ENCODE measurements at regions not wholly inside any gene's neighbourhood (a gene's known extent, or its start where the extent isn't known, plus 50 kb on each side); places are given as distances from the start of the nearest gene placed in this dataset.

DNA sequence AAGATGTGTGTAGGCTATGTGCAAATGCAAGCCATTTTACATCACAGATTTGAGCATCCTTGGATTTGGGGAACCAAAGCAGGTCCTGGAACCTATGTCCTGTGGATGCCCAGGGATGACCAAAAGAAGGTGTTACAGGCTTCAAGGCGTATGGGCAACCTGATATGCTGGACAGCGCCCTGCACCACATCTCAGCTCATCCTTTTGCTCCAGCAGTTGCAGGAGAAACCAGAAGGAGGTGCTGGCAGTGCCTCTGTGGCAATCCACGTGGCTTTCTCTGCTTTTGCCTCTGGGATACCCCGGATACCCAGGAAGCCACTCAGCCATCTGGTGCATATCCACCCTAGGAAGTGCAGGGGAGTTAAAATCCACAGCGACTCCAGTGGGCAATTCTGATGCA lies 110.3 kb upstream of the VSTM2B start:
- peaks cover 2% of the 10 kb centered on the region for H3K36me3 Mint-ChIP-seq (ENCODE audit: insufficient read depth)
- DNase-seq (ENCODE audit: low spot score in 2 of 2) (no peak), ATAC-seq (replicated peaks; ENCODE audit: extremely low read depth, poor library complexity, severe bottlenecking) (no peak)
- no peaks in the 10 kb centered on the region for H3K9me3 Mint-ChIP-seq
- H3K4me1 Mint-ChIP-seq: no peaks in the 10 kb centered on the region
- no peak overlapping the region for H3K4me3 Mint-ChIP-seq
- no peak overlapping the region for H3K27ac Mint-ChIP-seq (ENCODE audit: low read depth)
- peaks cover 21% of the 10 kb centered on the region for H3K27me3 Mint-ChIP-seq

DNA sequence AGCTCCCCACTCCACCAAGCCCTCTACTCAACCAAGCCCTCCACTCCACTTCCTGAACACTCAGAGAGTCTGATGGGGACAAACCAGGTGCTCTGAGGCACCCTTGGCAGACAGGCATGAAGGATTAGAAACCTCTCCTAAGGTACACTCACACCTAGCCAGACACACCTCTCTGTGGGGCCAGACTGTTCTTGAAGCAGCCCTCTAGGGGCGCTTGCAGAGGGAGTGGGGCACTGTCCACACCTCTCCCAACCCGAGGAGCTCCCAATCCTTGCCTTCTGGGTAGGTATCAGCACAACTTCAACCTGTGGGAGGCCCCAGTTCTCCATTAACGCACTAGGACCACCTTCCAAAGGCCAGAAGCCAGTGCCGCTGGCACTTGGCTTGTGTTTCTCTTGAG lies 108.7 kb upstream of the VSTM2B start:
- no peak overlapping the region for H3K4me3 Mint-ChIP-seq
- ATAC-seq (replicated peaks; ENCODE audit: extremely low read depth, poor library complexity, severe bottlenecking) (no peak), DNase-seq (ENCODE audit: low spot score in 2 of 2) (no peak)
- H3K27ac Mint-ChIP-seq (ENCODE audit: low read depth): no peak overlapping the region
- peaks cover 12% of the 10 kb centered on the region for H3K27me3 Mint-ChIP-seq
- no peaks in the 10 kb centered on the region for H3K9me3 Mint-ChIP-seq
- peaks cover 2% of the 10 kb centered on the region for H3K36me3 Mint-ChIP-seq (ENCODE audit: insufficient read depth)
- H3K4me1 Mint-ChIP-seq: no peaks in the 10 kb centered on the region

DNA sequence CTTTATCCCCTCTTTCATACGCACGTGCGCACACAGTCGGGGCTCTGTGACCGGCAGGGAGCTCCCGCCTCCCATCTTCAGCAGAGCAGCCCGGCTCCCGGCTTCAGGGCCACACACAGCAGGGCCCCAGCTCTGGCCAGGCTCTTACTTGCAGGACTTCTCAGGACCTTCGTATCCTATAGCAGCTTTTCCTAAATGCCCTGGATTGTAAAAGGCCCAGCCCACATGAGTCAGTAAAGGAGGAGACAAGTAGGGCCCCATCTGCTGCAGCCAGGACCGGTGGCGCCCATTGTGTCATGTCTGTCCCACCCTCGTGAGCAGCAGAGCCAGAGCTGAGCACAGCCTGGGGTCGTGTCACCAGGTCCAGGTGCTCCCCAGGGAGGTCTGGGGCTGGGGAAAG lies 107.6 kb upstream of the VSTM2B start:
- DNase-seq (ENCODE audit: low spot score in 2 of 2): no peak
- no peak overlapping the region for H3K27ac Mint-ChIP-seq (ENCODE audit: low read depth)

DNA sequence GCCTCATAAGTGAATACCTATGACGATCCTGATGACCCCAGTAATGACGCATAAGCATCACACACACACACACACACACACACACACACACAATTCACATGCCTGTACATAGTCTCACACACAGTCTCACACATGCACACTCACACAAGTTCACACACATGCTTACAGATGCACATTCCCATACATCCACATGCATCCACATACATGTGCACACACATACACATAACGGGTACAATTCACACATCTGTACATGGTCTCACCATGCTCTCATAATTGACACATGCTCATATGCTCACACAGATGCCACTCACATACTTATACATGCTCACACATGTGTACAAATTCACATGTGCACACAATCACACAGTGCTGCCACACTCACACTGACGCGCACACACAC lies 105.7 kb upstream of the VSTM2B start:
- Mint-ChIP-seq H3K27ac (ENCODE audit: low read depth) (no peak overlapping the region), H3K4me3 (no peak overlapping the region), H3K36me3 (ENCODE audit: insufficient read depth) (peaks cover 2% of the 10 kb centered on the region), H3K27me3 (peaks cover 25% of the 10 kb centered on the region), H3K4me1 (no peaks in the 10 kb centered on the region), H3K9me3 (no peaks in the 10 kb centered on the region)
- DNase-seq (ENCODE audit: low spot score in 2 of 2) (no peak), ATAC-seq (replicated peaks; ENCODE audit: extremely low read depth, poor library complexity, severe bottlenecking) (no peak)

More for the DNA sequence above, 107.6 kb upstream of the VSTM2B start:
- H3K4me1 Mint-ChIP-seq: no peaks in the 10 kb centered on the region
- peaks cover 2% of the 10 kb centered on the region for H3K36me3 Mint-ChIP-seq (ENCODE audit: insufficient read depth)
- no peak for ATAC-seq (replicated peaks; ENCODE audit: extremely low read depth, poor library complexity, severe bottlenecking)
- no peak overlapping the region for H3K4me3 Mint-ChIP-seq
- H3K9me3 Mint-ChIP-seq: no peaks in the 10 kb centered on the region
- peaks cover 10% of the 10 kb centered on the region for H3K27me3 Mint-ChIP-seq

DNA sequence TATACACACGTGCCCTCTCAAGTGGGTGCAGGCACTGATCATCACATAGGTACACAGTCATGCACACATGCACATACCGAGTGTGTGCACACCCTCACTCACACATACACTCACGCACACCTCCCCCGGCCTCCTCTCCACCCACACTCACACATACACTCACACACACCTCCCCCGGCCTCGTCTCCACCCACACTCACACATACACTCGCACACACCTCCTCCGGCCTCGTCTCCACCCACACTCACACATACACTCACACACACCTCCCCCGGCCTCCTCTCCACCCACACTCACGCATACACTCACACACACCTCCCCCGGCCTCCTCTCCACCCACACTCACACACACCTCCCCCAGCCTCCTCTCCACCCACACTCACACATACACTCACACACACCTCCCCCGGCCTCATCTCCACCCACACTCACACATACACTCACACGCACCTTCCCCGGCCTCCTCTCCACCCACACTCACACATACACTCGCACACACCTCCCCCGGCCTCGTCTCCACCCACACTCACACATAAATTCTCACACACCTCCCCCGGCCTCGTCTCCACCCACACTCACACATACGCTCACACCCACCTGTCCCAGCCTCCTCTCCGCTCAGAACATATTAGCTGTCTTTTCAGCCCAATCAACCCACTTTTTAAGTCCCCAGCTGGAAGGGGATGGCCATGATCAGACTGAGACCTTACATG lies 105.2 kb upstream of the VSTM2B start:
- no peak overlapping the region for H3K4me3 Mint-ChIP-seq
- no peak for ATAC-seq (replicated peaks; ENCODE audit: extremely low read depth, poor library complexity, severe bottlenecking)
- no peaks in the 10 kb centered on the region for H3K4me1 Mint-ChIP-seq
- H3K27me3 Mint-ChIP-seq: peaks cover 30% of the 10 kb centered on the region
- H3K27ac Mint-ChIP-seq (ENCODE audit: low read depth): no peak overlapping the region
- peaks cover 4% of the 10 kb centered on the region for H3K36me3 Mint-ChIP-seq (ENCODE audit: insufficient read depth)
- H3K9me3 Mint-ChIP-seq: no peaks in the 10 kb centered on the region
- no peak for DNase-seq (ENCODE audit: low spot score in 2 of 2)

DNA sequence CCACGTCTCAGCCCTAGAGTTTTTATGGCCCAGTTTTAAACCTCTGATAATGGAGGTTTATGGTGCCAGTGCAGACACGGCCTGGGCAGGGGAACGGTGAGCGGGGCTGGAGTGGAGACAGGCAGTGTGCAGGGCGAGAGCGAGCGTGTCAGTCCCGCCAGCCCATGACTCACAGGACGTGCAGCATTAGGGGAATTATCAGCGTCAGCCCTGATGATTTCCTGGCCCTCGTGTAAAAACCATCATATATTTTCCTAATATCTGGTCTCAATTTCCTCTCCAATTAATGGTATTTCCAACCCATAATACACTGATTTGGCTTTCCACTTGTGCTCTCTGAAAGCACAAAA lies 104.6 kb upstream of the VSTM2B start:
- Mint-ChIP-seq H3K27me3 (peaks cover 30% of the 10 kb centered on the region), H3K27ac (ENCODE audit: low read depth) (no peak overlapping the region), H3K4me3 (no peak overlapping the region), H3K36me3 (ENCODE audit: insufficient read depth) (peaks cover 2% of the 10 kb centered on the region), H3K9me3 (no peaks in the 10 kb centered on the region), H3K4me1 (no peaks in the 10 kb centered on the region)
- DNase-seq (ENCODE audit: low spot score in 2 of 2) (no peak), ATAC-seq (replicated peaks; ENCODE audit: extremely low read depth, poor library complexity, severe bottlenecking) (no peak)

DNA sequence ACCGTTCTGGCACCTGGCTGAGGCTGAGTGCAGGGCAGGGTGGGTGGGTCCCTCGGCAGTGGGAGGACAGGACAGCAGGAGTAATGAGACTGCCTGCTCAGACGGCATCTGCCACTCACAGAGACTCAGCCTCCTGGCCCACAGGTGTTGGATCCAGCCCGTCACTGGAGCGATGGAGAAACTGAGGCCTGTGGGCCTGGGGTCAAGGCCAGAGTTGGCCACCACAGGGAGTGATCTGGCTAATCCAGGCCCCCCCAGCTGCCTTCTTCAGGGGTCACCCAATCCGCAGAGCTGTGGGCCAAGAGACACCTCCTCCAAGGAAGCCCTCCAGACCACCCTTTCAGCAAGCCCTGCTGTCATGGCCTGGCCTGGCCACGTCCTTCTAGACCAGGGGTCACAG lies 103.7 kb upstream of the VSTM2B start:
- no peaks in the 10 kb centered on the region for H3K4me1 Mint-ChIP-seq
- DNase-seq (ENCODE audit: low spot score in 2 of 2) (no peak), ATAC-seq (replicated peaks; ENCODE audit: extremely low read depth, poor library complexity, severe bottlenecking) (no peak)
- H3K27me3 Mint-ChIP-seq: peaks cover 34% of the 10 kb centered on the region
- H3K36me3 Mint-ChIP-seq (ENCODE audit: insufficient read depth): peaks cover 2% of the 10 kb centered on the region
- no peak overlapping the region for H3K4me3 Mint-ChIP-seq
- no peak overlapping the region for H3K27ac Mint-ChIP-seq (ENCODE audit: low read depth)
- H3K9me3 Mint-ChIP-seq: no peaks in the 10 kb centered on the region

DNA sequence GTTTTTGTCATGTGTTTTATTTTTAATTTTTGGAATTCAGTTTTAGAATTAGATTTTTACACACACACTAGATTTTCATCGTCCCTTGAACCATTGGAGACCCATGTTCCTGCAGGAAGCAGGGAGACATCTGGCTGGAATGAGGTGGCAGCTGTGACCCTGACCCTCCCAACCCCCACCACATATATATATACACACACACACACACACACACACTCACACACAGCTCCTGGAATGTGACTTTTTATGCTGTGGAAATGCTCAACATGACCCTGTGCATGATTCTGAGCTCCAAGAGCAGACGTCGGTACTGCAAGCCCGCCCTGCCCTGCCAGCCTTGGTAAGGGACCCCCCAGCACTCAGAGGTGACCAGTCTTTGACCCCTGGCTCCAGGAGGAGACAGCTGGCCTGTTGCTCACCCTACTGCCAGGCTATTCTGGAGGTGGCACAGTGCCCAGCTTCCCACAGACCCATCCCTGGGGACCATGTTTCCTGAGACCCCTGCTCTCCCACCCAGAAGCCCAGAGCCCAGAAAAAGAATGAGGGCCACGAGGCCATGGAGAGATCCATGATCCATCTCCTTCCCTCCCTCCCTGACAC lies 103.2 kb upstream of the VSTM2B start:
- H3K27ac Mint-ChIP-seq (ENCODE audit: low read depth): no peak overlapping the region
- no peak for ATAC-seq (replicated peaks; ENCODE audit: extremely low read depth, poor library complexity, severe bottlenecking)
- no peak for DNase-seq (ENCODE audit: low spot score in 2 of 2)
- H3K27me3 Mint-ChIP-seq: peaks cover 37% of the 10 kb centered on the region
- H3K9me3 Mint-ChIP-seq: no peaks in the 10 kb centered on the region
- no peaks in the 10 kb centered on the region for H3K4me1 Mint-ChIP-seq
- H3K36me3 Mint-ChIP-seq (ENCODE audit: insufficient read depth): peaks cover 2% of the 10 kb centered on the region
- no peak overlapping the region for H3K4me3 Mint-ChIP-seq

DNA sequence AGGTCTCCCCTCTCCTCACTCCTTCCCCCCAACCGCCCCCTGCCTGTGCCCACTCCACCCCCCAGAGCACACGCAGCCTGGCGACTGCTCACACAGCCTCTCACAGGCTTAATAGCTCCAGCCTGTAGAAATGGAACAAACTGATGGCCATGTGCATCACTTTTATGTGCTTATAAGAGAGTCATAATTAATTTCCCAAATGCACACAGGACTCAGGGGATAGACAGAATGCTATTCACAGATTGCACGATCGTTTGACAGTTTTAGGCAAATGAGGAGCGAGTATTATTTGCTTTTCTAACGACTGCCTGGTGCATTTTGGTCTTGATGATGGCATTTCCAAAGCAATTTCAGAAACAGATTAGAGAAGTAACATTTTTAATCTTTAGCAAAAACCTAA lies 97.7 kb upstream of the VSTM2B start:
- H3K4me1 Mint-ChIP-seq: no peaks in the 10 kb centered on the region
- H3K27me3 Mint-ChIP-seq: peaks cover 76% of the 10 kb centered on the region
- no peak for ATAC-seq (replicated peaks; ENCODE audit: extremely low read depth, poor library complexity, severe bottlenecking)
- no peaks in the 10 kb centered on the region for H3K9me3 Mint-ChIP-seq
- DNase-seq (ENCODE audit: low spot score in 2 of 2): no peak
- no peak overlapping the region for H3K27ac Mint-ChIP-seq (ENCODE audit: low read depth)
- no peak overlapping the region for H3K4me3 Mint-ChIP-seq
- H3K36me3 Mint-ChIP-seq (ENCODE audit: insufficient read depth): peaks cover 2% of the 10 kb centered on the region

DNA sequence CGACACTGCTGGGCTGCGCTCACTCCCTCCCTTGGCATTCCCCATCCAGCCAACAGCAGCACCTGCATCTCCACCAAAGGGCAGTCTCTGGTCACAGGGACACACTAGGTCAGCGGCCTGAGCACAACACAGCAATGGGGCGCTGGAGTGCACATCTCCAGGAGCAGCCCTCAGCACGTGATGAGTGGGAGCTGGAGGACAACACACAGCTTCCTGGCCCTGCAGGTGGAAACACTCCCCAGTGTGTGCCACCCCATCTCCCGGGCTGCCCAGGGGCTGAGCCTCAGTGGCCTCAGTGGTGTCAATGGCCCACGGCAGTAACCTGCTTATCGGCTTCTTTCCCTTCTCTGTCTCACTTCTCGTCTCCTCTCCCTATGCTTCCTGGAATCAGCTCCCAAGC lies 96.8 kb upstream of the VSTM2B start:
- Mint-ChIP-seq H3K4me3 (no peak overlapping the region), H3K4me1 (no peaks in the 10 kb centered on the region), H3K9me3 (no peaks in the 10 kb centered on the region), H3K27me3 (peaks cover 81% of the 10 kb centered on the region), H3K36me3 (ENCODE audit: insufficient read depth) (peaks cover 2% of the 10 kb centered on the region), H3K27ac (ENCODE audit: low read depth) (no peak overlapping the region)
- ATAC-seq (replicated peaks; ENCODE audit: extremely low read depth, poor library complexity, severe bottlenecking) (no peak), DNase-seq (ENCODE audit: low spot score in 2 of 2) (no peak)

DNA sequence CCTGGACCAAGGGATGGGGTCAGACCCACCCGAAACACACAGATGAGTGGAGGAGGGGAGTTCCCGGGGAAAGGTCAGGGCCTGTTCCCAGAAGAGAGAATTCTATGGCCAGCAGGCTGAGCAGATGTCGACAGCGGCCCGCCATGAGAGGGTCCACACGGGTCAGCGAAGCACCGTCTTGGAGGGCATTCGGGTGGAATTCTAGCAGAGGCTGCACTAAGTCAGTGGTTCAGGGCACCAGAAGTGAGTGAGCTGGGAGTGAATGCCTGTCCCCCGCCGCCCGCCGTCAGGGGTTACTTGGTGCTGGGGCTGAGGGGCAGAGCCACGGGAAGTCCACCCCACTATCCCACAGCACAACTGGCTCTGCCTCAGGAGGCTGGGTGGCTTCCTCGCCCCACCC lies 96.2 kb upstream of the VSTM2B start:
- Mint-ChIP-seq H3K36me3 (ENCODE audit: insufficient read depth) (peaks cover 2% of the 10 kb centered on the region), H3K4me1 (no peaks in the 10 kb centered on the region), H3K9me3 (no peaks in the 10 kb centered on the region), H3K27me3 (peaks cover 80% of the 10 kb centered on the region), H3K27ac (ENCODE audit: low read depth) (no peak overlapping the region), H3K4me3 (no peak overlapping the region)
- ATAC-seq (replicated peaks; ENCODE audit: extremely low read depth, poor library complexity, severe bottlenecking) (no peak), DNase-seq (ENCODE audit: low spot score in 2 of 2) (no peak)

DNA sequence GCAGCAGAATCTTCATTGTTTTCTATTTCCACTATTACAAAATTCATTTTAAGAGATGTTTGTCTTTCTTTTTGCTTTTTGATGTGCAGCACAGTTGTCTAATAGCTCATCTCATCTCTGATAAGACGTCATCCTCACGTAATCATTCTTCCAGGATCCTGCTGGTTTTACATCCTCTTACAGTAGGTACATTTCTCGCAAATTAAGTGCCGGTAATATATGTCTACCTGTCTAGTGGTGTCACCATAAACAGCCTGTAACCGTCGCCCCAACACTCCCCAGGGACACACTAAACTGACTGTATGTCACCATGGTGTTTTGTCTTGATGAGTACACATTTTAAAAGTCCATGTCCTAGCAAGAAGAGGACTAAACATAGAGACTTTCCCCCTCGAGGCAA lies 94.5 kb upstream of the VSTM2B start:
- Mint-ChIP-seq H3K4me1 (no peaks in the 10 kb centered on the region), H3K36me3 (ENCODE audit: insufficient read depth) (no peaks in the 10 kb centered on the region), H3K9me3 (no peaks in the 10 kb centered on the region), H3K4me3 (no peak overlapping the region), H3K27me3 (peaks cover 77% of the 10 kb centered on the region), H3K27ac (ENCODE audit: low read depth) (no peak overlapping the region)
- no peak for ATAC-seq (replicated peaks; ENCODE audit: extremely low read depth, poor library complexity, severe bottlenecking)
- no peak for DNase-seq (ENCODE audit: low spot score in 2 of 2)

DNA sequence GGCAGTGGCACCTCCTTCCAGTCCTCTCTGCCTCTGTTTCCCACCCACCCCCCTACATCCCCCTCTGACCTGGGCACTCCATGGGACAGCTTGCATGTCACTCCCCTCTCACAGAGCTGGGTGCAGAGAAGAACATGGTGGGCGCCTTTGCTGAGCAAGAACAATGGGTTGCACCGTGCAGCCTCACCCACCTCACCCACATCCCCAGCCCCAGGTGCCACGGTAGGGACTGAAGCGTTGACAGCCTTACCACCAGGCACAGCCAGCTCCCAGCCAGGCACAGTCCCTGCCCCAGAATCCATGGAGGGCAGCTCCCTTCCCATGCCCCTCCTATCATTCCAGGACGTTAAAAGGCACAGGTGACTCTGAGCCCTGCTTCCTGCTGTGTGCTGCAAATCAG lies 93.1 kb upstream of the VSTM2B start:
- ATAC-seq (replicated peaks; ENCODE audit: extremely low read depth, poor library complexity, severe bottlenecking) (no peak), DNase-seq (ENCODE audit: low spot score in 2 of 2) (no peak)
- no peaks in the 10 kb centered on the region for H3K4me1 Mint-ChIP-seq
- H3K9me3 Mint-ChIP-seq: no peaks in the 10 kb centered on the region
- H3K36me3 Mint-ChIP-seq (ENCODE audit: insufficient read depth): no peaks in the 10 kb centered on the region
- no peak overlapping the region for H3K27ac Mint-ChIP-seq (ENCODE audit: low read depth)
- peaks cover 74% of the 10 kb centered on the region for H3K27me3 Mint-ChIP-seq
- no peak overlapping the region for H3K4me3 Mint-ChIP-seq

Measured in central memory CD8-positive, alpha-beta T cell (primary cell).